ENCODE measurements at regions not wholly inside any gene's neighbourhood (a gene's known extent, or its start where the extent isn't known, plus 50 kb on each side); places are given as distances from the start of the nearest gene placed in this dataset.

- FAIRE-seq (no peak), DNase-seq (ENCODE audit: extremely low read depth in 1 of 4, low spot score in 3 of 4) (no peak), ATAC-seq (no peak)
- WGBS (ENCODE audit: insufficient coverage, low coverage, missing lambda C conversion rate): 9% methylated on average over 1 of the region's 1 CpG
- CTCF ChIA-PET (ENCODE audit: low intra/inter-chr PET ratio): no interaction called here
- peak; percentile 9 for TF ChIP-seq RBM25 (IDR thresholded peaks at IDR 0.05; ENCODE audit: low read depth, low read length, severe bottlenecking)
- no peak for TF ChIP-seq CREB5 (CRISPR knock-in tag; IDR thresholded peaks at IDR 0.05)
- Histone ChIP-seq H3K4me1 (replicated peaks in 1 of 2; ENCODE audit: control insufficient read depth in 2 of 2, insufficient read depth in 2 of 2, low read length in 2 of 2) (no peaks in the 10 kb centered on the region), H3K27me3 (ENCODE audit: control insufficient read depth in 2 of 2, insufficient read depth in 2 of 2, low read length in 2 of 2) (no peaks in the 10 kb centered on the region), H3K9me1 (ENCODE audit: control insufficient read depth, insufficient read depth, low read length) (no peaks in the 10 kb centered on the region), H3K4me3 (no peak overlapping the region), H3K79me2 (ENCODE audit: control insufficient read depth, insufficient read depth, low read length) (no peaks in the 10 kb centered on the region), H3K9me3 (replicated peaks; ENCODE audit: control insufficient read depth, insufficient read depth, low read depth, low read length) (no peaks in the 10 kb centered on the region), H4K20me1 (replicated peaks; ENCODE audit: control insufficient read depth, insufficient read depth, low read length) (no peaks in the 10 kb centered on the region), H2AFZ (ENCODE audit: low read depth, low read length) (no peak overlapping the region), H3K4me2 (ENCODE audit: insufficient read depth, low read length) (no peak overlapping the region), H3K36me3 (ENCODE audit: control insufficient read depth, insufficient read depth, low read length) (no peaks in the 10 kb centered on the region), H3K9ac (ENCODE audit: insufficient read depth in 1 of 2, low read depth in 2 of 2, low read length in 2 of 2) (no peak overlapping the region), H3K27ac (ENCODE audit: extremely low read depth, low read depth, low read length) (no peak overlapping the region)
- intact Hi-C loops (cut with micrococcal nuclease) (no loop called here), in situ Hi-C loops (cut with MboI) (no loop called here)
- no TSS peak for BruUV-seq (replicated peaks)
- POLR2A ChIA-PET: interaction anchor here (0.6 kb wide), 1 partner anchor 173 kb away, joined by 3 read pairs; no protein-coding TSS in a partner anchor
Measured at GRCh38 chr11:106202935-106203620, 125.6 kb downstream of the AASDHPPT start.

- no peak for FAIRE-seq
- H3K4me1 ChIP-seq (replicated peaks in 1 of 2; ENCODE audit: control insufficient read depth in 2 of 2, insufficient read depth in 2 of 2, low read length in 2 of 2): no peaks in the 10 kb centered on the region
- ATAC-seq: no peak
- WGBS (ENCODE audit: insufficient coverage, low coverage, missing lambda C conversion rate): 2% methylated on average over 6 of the region's 6 CpGs
- no peaks in the 10 kb centered on the region for H3K27me3 ChIP-seq (ENCODE audit: control insufficient read depth in 2 of 2, insufficient read depth in 2 of 2, low read length in 2 of 2)
- H3K9me3 ChIP-seq (replicated peaks; ENCODE audit: control insufficient read depth, insufficient read depth, low read depth, low read length): no peaks in the 10 kb centered on the region
- intact Hi-C loops (cut with micrococcal nuclease) (no loop called here), in situ Hi-C loops (cut with MboI) (no loop called here)
- no peaks in the 10 kb centered on the region for H4K20me1 ChIP-seq (replicated peaks; ENCODE audit: control insufficient read depth, insufficient read depth, low read length)
- H3K9me1 ChIP-seq (ENCODE audit: control insufficient read depth, insufficient read depth, low read length): no peaks in the 10 kb centered on the region
- no peaks in the 10 kb centered on the region for H3K79me2 ChIP-seq (ENCODE audit: control insufficient read depth, insufficient read depth, low read length)
- H3K9ac ChIP-seq (ENCODE audit: insufficient read depth in 1 of 2, low read depth in 2 of 2, low read length in 2 of 2): no peak overlapping the region
- DNase-seq (ENCODE audit: extremely low read depth in 1 of 4, low spot score in 3 of 4): no peak
- BruUV-seq (replicated peaks): no TSS peak
- H3K4me2 ChIP-seq (ENCODE audit: insufficient read depth, low read length): no peak overlapping the region
- POLR2A ChIA-PET: interaction anchor here (0.8 kb wide), 1 partner anchor 16 kb away, joined by 4 read pairs; no protein-coding TSS in a partner anchor
- CTCF ChIA-PET (ENCODE audit: low intra/inter-chr PET ratio): no interaction called here
- no peaks in the 10 kb centered on the region for H3K36me3 ChIP-seq (ENCODE audit: control insufficient read depth, insufficient read depth, low read length)
- H2AFZ ChIP-seq (ENCODE audit: low read depth, low read length): no peak overlapping the region
- H3K4me3 ChIP-seq: no peak overlapping the region
- no peak overlapping the region for H3K27ac ChIP-seq (ENCODE audit: extremely low read depth, low read depth, low read length)
- TF ChIP-seq NONO (IDR thresholded peaks at IDR 0.05; ENCODE audit: low read depth in 2 of 2, low read length in 1 of 2): no peak
- TF ChIP-seq KDM1A (IDR thresholded peaks at IDR 0.05): no peak
- no peak for TF ChIP-seq PHB (CRISPR knock-in tag; IDR thresholded peaks at IDR 0.05)
- no peak for TF ChIP-seq ZFP91 (CRISPR knock-in tag; IDR thresholded peaks at IDR 0.05)
Measured at GRCh38 chr11:106208760-106209159, 131.3 kb downstream of the AASDHPPT start.

Data from K562 (cell line).